NCI-H1105 (cell line): ENCODE measurements at regions not wholly inside any gene's neighbourhood (a gene's known extent, or its start where the extent isn't known, plus 50 kb on each side); places are given as distances from the start of the nearest gene placed in this dataset.

ENCODE experiments used
- DNase-seq: peaks from one replicate; lab custom pipeline; 2025; lab: John Stamatoyannopoulos, UW

- DNase-seq, result no peak
Observed at GRCh38 chr18:28712796-28713425, 536.0 kb upstream of the CDH2 start.

DNA sequence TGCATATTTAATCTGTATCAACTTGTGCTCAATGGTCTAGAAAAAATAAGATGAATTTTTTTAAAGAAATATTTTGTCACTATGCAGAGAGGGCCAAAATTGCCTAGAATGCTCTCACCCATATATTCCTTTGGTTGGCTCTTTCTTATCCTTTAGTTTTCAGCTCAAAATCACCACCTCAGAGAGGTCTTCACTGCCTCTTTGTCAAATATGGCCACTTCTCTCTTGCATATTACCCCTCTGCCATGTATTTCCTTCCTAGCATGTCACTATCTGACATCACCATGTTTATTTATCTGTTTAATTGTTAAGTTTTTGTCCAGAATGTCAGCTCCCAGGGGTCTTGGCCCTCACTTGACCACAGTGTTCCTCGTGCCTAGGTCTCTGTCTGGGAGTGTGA lies 535.2 kb upstream of the CDH2 start:
- no peak for DNase-seq

DNA sequence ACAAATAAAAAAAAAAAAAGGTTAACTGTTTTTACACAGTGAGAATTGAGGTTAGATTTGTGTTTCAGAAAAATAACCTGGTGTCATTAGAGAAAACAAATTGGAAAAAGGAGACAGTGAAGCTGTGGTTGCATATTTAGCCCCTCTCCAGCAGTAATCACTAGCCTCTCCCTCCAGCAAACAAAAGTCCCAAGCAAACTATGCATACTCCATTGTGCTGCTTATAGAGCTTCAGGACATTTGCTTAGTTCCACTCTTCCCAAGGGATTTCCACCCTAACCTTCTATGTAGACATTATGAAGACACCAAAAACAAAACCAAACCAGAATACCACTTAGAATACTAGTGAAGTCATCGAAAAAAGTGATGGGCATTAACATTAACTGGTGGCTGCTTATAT lies 534.2 kb upstream of the CDH2 start:
- no peak for DNase-seq

- no peak for DNase-seq
Observed at GRCh38 chr18:28707006-28707405, 530.1 kb upstream of the CDH2 start.

GRCh38 chr18:28706397-28706796 lies 529.5 kb upstream of the CDH2 start:
- no peak for DNase-seq

DNA sequence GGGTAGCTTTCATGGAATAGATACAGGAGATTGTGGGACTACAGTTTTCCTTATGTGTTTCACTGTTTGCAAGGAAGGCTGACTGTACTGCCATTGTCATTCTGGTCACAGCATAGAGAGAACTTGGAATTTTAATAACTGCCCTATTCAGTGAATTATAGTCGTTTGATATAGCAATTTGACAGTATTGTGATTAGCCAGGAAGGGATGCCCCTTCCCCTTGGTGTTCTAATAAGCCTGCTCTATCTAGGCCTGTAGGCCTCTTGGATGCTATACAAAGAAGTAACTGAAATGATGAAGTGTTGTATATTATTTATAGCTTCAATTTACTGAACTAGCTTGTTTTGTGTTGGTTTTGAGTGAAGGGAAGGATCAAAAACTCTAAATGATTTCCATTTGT lies 528.6 kb upstream of the CDH2 start:
- no peak for DNase-seq

GRCh38 chr18:28692337-28692736 lies 515.4 kb upstream of the CDH2 start:
- DNase-seq, result no peak

- no peak for DNase-seq
Observed at GRCh38 chr18:28691496-28691840, 514.5 kb upstream of the CDH2 start.

- no peak for DNase-seq
Observed at GRCh38 chr18:28690836-28691495, 514.0 kb upstream of the CDH2 start.

- DNase-seq, result no peak
Observed at GRCh38 chr18:28690100-28690499, 513.2 kb upstream of the CDH2 start.

DNA sequence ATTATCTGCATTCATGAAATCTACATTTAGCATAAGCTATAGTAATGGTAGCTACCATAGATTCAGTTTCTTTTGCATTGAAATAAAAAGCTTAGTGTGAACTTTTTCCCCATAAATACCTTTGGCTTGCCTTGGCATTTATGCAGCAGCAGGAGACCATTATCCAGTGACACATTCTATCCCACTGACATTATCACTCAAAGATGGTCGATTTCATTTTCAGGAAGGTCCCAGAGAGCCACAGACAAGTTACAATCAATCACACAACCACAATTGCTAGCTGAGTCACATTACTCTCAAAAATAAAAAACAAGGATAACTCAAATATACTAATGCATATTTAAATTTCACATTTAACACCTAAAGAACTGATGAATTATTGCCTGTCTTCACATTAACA lies 512.7 kb upstream of the CDH2 start:
- no peak for DNase-seq

GRCh38 chr18:28684746-28685355 lies 507.9 kb upstream of the CDH2 start:
- no peak for DNase-seq

DNA sequence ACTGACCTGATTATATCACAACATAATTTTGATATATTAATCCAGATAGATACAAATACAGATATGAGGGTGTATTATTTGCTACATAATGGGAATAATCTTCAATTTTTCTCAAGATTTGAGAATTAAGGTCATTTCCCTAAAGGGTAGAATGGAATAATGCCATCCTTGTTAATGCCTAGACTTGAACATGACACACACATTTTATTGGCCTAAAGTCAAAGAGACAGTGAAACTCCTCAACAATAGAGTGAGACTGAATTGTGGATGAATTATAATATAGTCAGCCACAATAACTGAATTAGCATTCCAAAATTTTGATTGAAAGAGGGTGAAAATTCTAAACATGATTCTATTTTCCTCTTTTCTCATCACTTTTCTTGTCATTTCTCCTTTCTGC lies 506.0 kb upstream of the CDH2 start:
- DNase-seq, result no peak

DNA sequence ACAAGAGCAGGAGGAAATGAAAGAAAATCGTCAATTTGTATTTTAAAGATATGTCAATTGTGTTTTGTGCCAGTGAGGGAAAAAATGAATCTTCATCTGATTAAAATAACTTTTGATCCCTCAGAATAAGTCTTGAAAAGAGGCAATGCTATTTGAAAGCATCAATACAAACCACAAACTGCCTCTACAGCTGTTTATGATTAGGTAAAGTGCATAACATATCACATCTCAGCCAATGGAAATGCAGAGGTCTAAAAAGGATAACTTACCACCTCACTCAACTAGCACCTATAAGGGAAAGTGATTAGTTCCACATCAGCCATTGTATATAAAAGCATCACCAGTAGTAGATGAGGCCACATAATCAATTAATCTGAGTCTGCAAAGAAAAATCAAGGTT lies 492.2 kb upstream of the CDH2 start:
- no peak for DNase-seq

GRCh38 chr18:28666216-28666615 lies 489.3 kb upstream of the CDH2 start:
- DNase-seq, result peak; percentile 15

DNA sequence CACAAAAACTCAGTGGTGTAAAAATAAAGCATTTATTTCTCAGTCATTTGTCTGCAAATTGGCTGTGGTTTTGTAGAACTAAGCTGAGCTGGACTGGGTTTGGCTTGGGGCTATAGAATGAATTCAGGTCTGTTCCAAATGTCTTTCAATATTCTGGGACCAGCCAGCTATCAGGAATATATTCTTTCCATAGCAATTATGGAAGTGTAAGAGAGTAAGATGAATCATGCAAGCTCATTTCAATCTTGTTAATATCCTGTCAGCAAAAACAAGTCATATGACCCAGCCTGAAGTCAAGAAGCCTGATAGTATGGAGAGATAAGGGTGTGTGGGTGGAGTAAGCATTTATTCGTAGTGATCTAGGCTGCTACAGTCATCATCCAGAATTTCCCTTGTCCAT lies 481.0 kb upstream of the CDH2 start:
- no peak for DNase-seq

GRCh38 chr18:28652654-28653053 lies 475.7 kb upstream of the CDH2 start:
- DNase-seq, result no peak

- no peak for DNase-seq
Observed at GRCh38 chr18:28651298-28651697, 474.4 kb upstream of the CDH2 start.

DNA sequence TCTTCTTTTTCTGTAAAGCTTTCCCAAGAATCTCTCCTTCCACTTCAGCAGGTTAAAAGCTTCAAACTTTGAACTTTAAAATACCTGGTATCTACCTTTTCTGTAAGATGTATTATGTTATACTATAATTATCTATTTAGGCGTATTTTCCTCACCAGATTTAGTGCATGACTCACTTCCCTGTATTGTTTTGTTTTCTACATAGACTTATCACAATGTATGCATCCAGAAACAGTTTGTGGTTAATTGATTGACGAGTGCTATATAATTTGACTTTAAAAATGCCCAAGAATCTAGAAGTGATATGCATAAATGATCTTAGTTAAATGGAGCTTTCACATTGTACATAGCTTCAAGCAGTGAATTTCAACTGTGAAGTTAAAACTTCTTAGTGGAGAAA lies 473.9 kb upstream of the CDH2 start:
- DNase-seq, result no peak

DNA sequence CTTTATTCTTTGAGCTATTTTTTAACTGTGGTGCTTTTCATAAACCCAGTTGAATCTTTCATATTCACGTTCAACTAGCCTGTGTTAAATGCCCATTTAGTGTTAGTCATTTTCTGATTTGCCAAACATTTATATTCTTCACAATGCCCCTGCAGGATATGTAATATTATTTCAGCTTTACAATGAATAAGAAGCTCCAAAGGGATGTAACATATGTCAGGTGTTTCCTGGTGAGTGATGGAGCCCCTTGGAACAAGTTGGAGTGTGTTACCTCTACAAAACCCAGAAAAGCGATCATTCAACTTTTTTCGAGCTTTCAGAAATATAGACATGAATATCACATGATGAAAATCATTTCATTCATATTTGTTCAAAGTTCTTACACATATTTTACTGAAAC lies 471.0 kb upstream of the CDH2 start:
- DNase-seq, result no peak

GRCh38 chr18:28637897-28638296 lies 461.0 kb upstream of the CDH2 start:
- DNase-seq, result no peak

DNA sequence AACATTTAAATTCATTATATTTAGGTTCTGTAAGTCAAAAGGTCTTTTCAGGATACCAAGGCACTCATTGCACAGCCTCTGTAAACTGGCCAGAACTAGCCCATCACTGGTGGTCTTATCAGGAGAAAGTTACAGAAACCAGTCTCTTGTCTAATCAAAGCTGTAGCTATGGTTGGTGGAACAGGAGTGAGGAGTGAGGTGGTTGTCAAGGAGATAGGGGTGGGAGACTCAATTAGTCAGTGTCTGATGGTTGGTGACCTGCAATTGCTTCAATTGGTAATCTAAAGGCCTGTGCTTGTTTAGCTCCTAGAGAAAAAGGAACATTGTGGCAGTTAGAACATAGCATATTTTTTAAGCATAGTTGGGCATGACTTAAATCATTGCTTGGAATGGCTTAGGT lies 458.6 kb upstream of the CDH2 start:
- no peak for DNase-seq

- DNase-seq, result no peak
Observed at GRCh38 chr18:28626756-28627155, 449.8 kb upstream of the CDH2 start.

- no peak for DNase-seq
Observed at GRCh38 chr18:28607991-28608390, 431.1 kb upstream of the CDH2 start.
